GM19239 (cell line): ENCODE measurements at regions not wholly inside any gene's neighbourhood (a gene's known extent, or its start where the extent isn't known, plus 50 kb on each side); places are given as distances from the start of the nearest gene placed in this dataset.

Experiments used
- DNase-seq: peaks from one replicate; pipeline ENCODE4 v3.0.0; 2011; ENCODE audit warnings: low spot score; ENCODE audit not compliant: insufficient read length
- FAIRE-seq: peaks from 2 replicates; lab custom pipeline; 2011; peaks lifted over from hg19 to GRCh38; lab: Jason Lieb, UNC

DNA sequence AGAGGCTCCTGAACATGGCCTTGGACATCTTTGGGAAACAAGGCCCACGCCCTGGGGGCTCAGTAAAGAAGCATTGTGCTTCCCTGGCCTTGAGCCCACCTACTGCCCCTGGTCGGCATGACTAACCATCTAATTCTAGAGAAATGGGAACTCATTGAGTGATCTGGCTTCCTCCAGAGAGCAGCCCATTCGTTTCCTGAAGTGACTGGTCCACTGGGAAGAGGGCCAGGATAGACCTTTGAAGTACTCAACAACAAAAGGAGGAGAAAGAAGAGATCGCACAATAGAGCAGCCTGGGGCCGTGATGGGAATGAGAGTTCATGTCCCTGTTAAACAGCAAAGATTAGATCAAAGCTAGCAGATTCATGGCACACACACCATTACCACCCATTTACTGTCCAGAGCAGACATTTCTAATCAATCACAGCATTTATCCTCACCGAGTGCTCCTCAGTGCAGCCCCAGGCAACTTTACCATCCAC is 514.4 kb upstream of the PROK2 start:
- DNase-seq (no peak), FAIRE-seq (no peak)

DNA sequence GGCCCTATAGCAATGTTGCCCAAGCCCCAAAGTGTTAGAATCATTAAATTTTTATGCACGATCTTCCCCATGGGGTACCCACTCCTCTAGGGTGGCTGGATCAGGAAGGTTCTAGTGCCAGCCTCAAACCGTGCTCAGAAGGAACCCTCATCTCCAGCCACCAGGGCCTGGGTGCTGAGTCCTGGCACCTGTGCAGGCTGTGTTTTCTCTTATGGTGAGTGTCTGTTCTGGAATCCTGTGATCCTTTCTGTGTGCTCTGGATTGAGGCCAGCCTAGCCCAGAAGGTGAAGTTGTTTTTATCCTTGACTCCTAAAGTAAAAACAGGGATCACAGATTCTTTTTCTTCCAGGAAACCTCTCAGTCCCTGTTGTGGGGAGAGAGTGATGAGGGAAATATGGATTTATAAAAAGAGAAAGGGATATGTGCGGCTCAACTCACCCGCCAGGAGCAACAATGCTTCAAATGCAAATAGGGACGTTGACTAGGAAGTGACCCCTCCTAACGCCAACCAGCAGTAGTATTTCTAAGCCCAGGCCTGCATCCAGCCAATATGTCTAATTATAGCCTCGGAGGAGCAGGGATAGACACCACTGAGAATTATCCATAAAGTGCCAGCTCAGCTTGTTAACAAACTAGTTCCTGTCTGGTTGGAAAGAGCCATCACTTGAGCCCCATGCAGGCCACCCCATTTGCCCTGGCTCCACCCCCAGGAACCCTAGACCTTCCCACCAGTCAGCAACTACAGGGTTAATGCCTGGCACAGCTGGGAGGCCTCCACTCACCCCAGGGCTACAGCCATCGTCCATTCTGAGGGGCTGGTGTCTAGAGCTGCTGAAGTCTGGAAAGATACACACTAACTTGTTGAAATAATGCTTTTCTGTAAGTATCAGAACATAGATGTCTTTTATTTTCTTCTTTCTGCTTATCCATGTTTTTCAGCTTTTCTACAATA is 513.5 kb upstream of the PROK2 start:
- FAIRE-seq (no peak), DNase-seq (no peak)

DNA sequence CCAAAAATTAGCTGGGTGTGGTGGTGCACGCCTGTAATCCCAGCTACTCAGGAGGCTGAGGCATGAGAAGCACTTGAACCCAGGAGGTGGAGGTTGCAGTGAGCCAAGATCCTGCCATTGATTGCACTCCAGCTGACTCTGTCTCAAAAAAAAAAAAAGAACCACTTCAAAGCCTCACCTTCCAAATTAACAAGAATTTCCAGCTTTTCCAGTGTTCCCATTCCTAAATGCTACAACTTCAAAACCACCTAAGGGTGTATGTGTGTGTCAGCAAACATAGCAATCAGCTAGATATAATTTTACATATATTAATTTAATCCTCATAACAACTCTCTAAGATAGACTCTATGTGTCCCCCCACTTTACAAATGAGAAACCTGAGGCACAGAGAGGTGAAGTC is 512.5 kb upstream of the PROK2 start:
- DNase-seq (no peak), FAIRE-seq (no peak)

DNA sequence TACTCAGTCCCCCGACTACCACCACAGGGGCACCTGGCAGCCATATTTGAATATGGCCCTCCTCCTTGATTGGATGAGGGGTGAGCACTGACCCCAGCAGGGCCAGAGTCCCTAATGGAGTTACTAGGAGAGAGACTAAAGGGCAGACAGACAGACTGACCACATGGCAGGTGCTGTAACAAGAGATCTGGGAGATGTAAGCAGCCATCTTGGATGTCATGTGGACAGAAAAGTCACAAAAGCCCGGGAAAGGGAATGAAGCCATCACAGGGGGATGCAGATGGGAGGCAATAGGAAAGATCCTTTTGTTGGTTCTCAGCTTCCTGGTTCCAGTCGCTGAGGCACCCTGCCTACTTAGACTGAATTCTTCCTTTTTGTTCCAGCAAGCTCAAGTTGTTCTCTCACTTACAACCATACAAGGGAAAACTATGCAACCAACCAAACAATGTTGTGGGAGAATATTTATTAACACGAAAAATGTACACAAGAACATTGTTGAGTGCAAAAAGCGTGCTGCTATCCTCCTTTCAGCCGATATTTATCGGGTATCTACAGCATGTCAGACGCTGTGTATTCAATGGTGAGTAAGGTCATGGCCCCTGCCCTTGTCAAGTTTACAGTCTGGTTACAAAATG is 511.6 kb upstream of the PROK2 start:
- DNase-seq = no peak
- no peak for FAIRE-seq

DNA sequence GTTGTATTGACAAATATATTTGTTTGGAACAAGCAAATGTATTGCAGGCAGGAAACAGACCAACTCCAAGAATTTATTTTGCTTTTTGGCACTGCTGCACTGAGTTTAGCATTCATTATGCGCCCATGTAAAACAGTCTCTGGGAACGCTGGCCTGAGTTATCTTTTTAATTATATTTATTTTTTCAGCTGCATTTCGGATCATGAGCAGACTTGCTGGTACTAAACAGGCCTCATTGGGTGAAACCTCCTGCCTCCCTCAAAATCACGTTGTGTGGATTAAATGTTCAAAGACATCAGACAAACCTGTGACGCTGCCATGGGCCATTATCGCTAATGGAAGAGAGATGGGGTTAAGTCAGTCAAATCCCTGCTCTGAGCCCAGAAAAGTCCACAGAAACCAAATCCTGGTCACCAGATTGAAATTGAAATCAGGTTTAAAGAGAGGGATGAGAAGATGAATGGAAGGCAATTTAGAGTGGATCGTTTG is 511.1 kb upstream of the PROK2 start:
- no peak for FAIRE-seq
- DNase-seq = no peak

DNA sequence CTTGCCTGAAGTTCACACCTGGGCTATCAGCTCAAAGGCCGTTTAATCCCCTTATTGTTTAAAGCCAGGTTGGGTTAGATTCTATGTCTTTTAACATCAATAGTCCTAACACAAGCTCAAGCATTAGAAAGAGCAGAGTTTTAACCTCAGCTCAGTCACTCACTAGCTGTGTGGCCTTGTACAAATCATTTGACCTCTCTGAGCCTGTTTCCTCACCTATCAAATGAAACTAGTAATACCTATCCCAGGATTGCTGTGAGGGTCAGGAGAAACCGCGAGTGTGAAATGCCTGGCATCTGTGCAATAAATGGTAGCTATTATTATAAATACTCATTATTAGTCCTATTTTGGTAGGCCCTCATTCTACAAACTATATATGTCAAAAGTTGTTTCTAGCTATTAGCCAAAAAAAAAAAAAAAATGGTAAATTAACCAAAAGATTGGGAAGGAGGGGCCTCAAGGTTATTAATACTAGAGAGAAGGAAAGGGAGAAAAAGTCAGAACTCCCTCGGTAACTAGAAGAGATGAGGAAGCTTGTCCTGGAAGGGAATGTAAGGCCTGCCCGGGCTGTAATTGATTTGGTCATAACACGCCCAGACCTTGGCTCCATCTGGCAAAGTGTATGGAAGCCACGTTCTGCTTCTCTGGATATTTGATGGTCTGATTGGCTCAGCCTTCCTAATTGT is 510.5 kb upstream of the PROK2 start:
- FAIRE-seq = no peak
- no peak for DNase-seq

DNA sequence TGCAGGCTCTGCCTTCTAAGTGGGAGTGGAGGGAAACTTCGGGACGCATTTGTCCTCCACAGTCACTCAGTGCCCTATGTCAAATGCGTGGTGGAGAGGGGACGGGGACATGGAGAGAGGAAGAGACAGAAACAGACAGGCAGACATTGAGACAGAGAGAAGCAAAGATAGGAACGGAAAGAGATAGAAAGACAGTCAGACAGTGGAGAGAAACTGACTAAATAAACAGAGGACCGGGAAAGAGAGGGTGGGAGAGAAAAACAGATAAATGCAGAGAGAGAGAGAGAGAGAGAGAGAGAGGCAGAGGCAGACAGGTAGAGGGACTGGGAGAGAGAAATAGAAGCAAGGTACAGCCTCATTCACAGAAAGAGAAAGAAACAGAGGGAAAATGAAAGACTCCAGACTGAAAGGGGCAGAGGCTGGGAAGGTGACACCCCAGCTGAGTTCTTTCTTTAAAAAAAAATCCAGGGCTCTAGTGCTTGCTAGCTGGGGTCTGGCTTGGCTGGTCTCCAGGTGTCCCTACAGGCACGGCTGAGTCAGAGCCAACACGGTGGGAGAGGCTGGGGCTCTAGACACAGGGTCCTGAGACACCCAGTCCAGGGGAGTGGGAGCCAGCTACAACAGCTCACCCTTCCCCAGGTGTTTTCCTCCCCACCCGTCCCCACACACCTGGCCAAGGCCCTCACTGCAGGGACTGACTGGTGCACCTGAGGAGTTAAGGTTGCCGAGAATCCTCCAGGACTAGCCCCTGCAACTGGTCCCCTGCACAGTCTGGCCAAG is 506.1 kb upstream of the PROK2 start:
- DNase-seq (no peak), FAIRE-seq (no peak)

DNA sequence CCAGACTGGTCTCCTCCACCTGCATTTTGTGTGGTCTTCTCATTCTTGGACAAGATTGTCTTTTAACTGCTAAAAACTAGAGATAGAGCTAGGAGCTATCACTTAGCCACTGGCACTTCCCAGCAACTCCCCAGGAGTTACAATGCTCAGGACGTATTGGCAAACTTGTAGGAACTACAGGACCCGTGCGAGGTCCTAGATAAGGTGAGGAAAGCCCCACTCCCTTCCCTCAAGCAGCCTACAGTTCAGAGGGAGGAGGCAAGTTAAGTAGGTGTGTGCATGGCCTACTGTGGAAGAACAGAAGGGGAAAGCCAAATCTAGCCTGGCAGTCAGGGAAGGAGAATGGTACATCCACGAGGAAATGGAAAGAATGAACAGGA is 504.7 kb upstream of the PROK2 start:
- FAIRE-seq (no peak), DNase-seq (no peak)

DNA sequence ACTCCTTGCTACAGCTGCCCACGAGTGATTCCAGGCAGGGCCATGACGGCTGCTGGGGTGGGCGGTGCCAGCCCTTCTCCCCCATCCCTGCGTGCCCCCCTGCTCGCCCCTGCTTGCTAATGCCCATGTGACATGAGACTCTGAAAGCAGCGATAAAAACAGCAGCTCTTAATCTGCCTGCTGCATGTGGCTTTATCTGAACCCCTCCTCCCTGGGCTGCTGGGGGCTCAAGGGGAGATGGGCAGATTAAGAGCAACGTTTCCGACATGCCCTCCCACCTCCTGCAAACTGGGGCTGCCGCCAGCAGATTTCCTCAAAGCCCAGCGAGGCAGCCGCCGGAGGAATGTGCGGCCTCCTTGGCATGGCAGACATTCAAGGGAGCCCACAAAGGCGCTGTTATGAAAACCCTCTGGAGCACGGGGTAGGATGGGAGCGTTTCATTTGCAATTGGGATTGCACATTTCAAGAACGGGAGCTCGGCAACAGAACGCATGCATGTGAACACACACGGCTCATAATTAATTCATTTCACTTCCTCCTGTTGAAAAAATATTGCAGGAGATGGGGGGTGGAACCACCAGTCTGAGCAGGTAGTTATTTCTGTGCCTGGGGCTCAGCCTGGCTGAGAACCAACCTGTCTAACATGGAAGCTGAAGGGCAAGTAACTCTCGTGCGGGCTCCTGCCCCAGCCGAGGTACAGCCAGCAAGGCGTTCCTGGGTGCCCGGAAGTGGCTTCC is 504.2 kb upstream of the PROK2 start:
- DNase-seq (no peak), FAIRE-seq (peak; percentile 68)

DNA sequence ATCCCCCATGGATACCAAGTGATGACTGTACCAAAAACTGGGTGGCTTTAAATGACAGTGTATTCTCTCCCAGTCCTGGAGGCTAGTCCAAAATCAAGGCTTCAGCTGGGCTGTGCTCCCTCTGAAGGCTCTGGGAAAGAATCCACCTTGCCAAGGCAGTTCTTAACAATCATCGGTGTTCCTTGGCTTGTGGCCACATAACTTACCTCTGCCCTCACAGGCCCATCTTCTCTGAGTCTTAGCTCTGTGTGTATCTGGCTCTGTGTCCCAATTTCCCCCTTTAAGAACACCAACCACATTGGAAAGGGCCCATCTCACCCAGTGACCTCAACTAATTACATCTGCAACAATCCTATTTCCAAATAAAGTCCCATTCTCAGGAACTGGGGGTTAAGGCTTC is 503.0 kb upstream of the PROK2 start:
- no peak for DNase-seq
- no peak for FAIRE-seq

DNA sequence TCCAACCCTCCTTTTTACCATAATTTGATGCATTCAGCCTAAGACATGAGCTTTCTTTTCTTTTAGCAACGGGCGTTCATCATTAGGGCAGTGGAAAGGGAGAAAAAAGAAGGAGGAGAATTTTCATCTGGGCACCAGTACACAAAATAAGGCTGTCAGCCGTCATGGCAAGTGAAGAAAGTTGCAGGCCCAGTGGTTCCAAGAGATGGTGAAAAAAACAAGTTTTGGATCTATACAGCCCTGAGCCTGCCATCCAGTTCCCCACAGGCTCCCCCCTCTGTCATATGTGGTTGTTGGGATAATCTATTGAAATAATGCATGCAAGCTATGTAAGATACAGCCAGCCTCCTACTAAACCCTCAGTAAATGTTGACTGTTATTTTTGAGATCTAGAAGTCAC is 500.6 kb upstream of the PROK2 start:
- FAIRE-seq = no peak
- DNase-seq = no peak

DNA sequence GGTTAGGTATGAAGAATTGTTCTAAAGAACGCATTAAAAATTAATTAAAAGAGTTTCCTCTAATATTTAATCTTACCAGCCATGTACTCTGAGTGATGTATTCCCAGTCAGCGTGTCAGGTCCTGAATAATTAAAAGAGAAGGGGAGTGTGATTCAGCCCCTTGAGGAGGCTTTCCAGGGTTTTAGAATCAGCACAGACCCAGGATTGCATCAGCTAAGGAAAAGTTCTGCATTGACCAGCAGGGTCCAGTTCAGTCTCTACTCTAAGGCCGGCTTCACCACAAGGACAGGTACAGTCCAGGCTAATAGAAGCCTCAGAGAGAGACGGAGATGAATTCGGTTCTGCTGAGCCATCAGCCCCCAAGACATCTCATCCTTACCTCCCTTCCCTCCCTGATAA is 499.5 kb upstream of the PROK2 start:
- DNase-seq = no peak
- no peak for FAIRE-seq

DNA sequence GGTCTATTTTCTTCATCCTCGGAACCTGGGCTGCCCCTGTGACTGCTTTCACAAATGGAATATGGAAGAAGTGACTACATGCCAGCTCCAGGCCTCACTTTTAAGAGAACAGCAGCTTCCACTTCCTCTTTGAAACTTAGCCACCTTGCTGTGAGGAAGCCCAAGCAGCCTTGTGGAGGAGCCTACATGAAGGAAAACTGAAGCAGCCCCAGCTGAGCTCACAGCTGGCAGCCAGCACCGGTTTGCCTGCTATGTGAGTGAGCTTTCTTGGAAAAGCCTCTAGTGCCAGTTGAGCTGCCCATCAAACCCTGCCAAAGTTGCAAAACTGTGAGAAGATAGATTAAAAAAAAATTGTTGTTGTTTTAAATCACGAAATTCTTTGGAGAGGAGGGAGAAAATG is 498.0 kb upstream of the PROK2 start:
- FAIRE-seq (no peak), DNase-seq (no peak)

DNA sequence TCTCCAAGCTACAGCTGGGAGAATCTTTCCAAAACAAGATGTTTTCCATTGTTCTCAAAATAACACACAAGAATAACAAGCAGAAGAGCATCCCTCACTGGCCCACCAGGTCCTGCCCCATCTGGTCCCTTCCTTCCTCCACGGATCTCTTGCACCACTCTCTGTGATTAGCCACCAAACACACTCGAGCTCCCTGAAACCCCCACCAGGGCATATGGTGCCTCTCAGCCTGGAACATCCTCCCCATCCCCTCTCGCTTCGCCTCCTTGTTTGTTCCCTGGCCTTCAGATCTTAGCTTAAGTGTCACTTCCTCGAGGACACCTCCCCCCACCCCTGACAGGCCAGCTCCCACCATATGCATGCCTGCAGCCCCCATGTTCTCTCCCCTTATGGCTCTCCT is 496.6 kb upstream of the PROK2 start:
- FAIRE-seq (no peak), DNase-seq (no peak)

DNA sequence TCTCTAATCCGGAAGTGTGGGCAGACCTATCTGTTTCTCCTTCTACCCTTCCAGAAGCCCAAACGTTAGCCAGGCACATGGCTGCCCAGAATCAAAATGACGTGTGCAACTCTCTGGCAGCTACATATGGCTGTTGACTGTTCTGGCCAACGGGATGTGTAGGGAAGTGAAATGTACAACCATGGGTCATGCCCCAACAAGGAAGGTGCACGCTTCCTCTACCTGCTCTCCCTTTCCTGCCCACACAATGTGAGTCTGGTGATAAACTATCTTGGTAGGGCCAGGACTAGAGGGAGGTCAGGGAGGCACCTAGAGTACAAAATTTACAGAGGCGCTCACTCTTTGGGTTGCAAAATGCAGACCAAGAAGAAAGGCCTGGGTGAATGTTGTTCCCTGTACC is 495.9 kb upstream of the PROK2 start:
- no peak for DNase-seq
- FAIRE-seq = no peak

DNA sequence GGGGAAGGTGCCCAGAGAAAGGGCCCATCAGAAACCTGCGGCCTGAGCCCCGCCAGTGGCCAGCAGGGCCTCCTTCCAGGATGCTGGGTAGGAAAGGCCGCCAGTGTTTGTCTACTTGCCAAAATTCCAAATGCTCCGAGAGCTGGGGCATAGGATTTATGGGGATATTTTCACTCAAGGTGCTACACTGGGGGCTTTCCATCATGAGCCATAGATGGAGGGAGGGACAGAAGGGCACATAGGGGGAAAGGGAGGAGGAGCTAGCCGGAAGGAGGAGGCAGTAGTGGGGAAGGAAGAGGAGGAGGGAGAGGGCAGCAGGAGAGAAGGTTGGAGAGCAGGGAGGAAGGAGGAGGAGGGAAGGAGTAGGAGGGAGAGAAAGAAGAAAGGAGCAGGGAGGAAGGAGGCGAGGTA is 494.7 kb upstream of the PROK2 start:
- FAIRE-seq = no peak
- no peak for DNase-seq

DNA sequence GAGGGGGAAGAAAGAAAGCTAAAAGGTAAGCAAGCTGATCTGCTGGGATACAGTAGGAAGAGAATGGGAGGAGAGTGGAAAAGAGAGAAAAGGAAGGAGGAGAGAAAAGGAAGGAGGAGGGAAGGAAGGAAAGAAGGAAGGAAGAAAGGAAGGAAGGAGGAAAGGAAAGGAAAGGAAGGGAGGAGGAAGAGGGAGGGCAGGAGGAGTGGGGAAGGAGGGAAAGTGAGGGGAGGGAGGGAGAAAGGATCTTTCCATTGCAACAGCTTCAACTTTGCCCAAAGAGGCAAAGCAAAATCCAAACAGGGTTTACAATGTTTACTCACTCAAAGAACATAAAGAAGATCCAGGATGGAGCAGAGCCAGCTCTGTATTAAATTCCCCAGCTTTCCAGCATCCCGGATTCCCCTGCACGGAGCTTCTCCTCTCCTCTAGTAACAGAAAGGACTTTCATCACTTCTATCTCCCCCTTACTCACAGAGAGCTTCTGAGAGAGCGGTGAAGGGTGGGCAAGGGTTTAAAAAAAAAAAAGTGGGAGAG is 494.2 kb upstream of the PROK2 start:
- no peak for FAIRE-seq
- DNase-seq = no peak

DNA sequence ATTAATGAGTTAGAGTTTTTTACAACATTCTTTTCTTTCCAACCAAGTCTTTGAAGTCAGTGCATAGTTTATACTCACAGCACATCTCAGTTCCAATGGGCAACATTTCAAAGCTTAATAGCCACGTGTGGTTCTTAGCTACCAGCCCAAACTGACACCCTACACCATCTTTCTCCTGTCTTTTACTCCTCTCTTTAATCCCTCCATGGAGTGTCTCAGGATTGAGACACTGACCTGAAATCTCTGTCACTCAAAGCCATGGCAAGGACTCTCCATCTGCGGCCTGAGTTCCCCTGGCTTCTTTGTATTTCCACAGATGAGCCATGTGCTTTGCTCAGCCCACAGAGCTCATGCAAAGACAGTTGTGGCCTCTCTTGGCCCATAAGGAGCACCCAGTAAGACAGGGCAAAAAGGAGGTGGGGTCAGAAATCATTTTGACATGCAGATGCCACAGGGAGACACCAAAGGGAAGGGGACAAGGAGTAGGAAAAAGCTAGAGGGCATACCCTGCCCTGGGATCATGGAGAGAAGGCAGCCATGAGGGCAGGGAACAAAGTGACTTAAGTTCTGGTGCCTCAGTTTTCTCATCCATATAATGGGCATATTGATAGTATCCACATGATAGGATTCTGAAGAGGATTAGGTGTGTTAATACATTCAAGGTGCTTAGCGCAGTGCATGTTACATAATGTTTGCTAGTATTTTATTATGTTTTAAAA is 493.6 kb upstream of the PROK2 start:
- DNase-seq (no peak), FAIRE-seq (no peak)

DNA sequence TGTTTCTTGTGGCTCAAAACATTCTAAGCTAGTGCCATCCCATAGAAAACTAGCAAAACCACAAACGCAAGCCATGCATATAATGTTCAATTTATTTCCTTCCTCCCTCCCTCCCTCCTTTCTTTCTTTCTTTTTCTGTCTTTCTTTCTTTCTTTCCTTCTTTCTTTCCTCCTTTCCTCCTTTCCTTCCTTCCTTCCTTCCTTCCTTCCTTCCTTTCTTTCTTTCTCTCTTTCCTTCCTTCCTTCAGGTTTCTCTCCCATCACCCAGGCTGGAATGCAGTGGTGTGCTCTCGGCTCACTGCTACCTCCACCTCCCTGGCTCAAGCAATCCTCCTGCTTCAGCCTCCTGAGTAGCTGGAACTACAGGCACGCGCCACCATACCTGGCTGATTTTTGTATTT is 492.8 kb upstream of the PROK2 start:
- FAIRE-seq = no peak

More for the DNA sequence above, 492.8 kb upstream of the PROK2 start:
- DNase-seq = no peak
